ENCODE measurements at regions not wholly inside any gene's neighbourhood (a gene's known extent, or its start where the extent isn't known, plus 50 kb on each side); places are given as distances from the start of the nearest gene placed in this dataset.

- Histone ChIP-seq H2BK20ac (ENCODE audit: low read depth, low read length, poor library complexity, severe bottlenecking) (no peak overlapping the region), H3T11ph (ENCODE audit: low read length) (no peak overlapping the region), H2BK12ac (ENCODE audit: insufficient read length, low read depth, low read length) (no peak overlapping the region), H3K79me1 (ENCODE audit: insufficient read depth, low read depth, low read length, poor library complexity, severe bottlenecking) (no peaks in the 10 kb centered on the region), H2BK15ac (ENCODE audit: low read depth, low read length) (no peak overlapping the region), H3K4ac (ENCODE audit: low read depth, low read length) (no peak overlapping the region), H3K56ac (ENCODE audit: insufficient read length, low read depth, low read length) (no peak overlapping the region), H3K9ac (ENCODE audit: extremely low read depth, insufficient read length, low read length) (no peak overlapping the region), H3K23me2 (ENCODE audit: insufficient read length, low read depth, low read length, poor library complexity, severe bottlenecking) (no peaks in the 10 kb centered on the region), H3K23ac (ENCODE audit: insufficient read length, low read depth, low read length) (no peak overlapping the region), H2AK5ac (ENCODE audit: insufficient read length, low read length) (no peak overlapping the region), H4K5ac (ENCODE audit: insufficient read length, low read depth, low read length) (no peak overlapping the region), H3K18ac (ENCODE audit: insufficient read length, low read depth, low read length) (no peak overlapping the region), H4K20me1 (ENCODE audit: control insufficient read depth, insufficient read depth, insufficient read length) (no peaks in the 10 kb centered on the region), H2BK120ac (ENCODE audit: low read depth, low read length, poor library complexity, severe bottlenecking) (no peak overlapping the region), H4K8ac (replicated peaks; ENCODE audit: insufficient read length, low read depth, low read length) (no peak overlapping the region), H2BK5ac (ENCODE audit: insufficient read length, low read length) (no peak overlapping the region), H3K4me2 (ENCODE audit: insufficient read depth, insufficient read length, low read length) (no peak overlapping the region), H3K9me3 (ENCODE audit: control insufficient read depth, low read depth, low read length) (no peaks in the 10 kb centered on the region), H4K91ac (ENCODE audit: insufficient read length, low read depth, low read length) (no peak overlapping the region), H3K27ac (ENCODE audit: insufficient read length, low read depth, low read length) (no peak overlapping the region), H3K14ac (ENCODE audit: insufficient read depth, low read length) (no peak overlapping the region), H2AFZ (ENCODE audit: low read length) (no peak overlapping the region), H3K79me2 (ENCODE audit: insufficient read depth, low read length) (no peaks in the 10 kb centered on the region), H3K27me3 (ENCODE audit: insufficient read depth, low read length) (no peaks in the 10 kb centered on the region), H3K4me1 (ENCODE audit: insufficient read depth, low read length) (no peaks in the 10 kb centered on the region)
- no peaks in the 10 kb centered on the region; a peak in 1 of 5 replicates for H3K9me3 Mint-ChIP-seq
- WGBS (ENCODE audit: extremely low coverage, insufficient read length, low lambda C conversion rate), result no CpG with 5 or more reads among the region's 2 CpGs
- no peaks in the 10 kb centered on the region; a peak in 1 of 7 replicates for H3K36me3 Mint-ChIP-seq (ENCODE audit: insufficient read depth in 1 of 3, low read depth in 3 of 3)
- no peak overlapping the region; a peak in 1 of 7 replicates for H3K27ac Mint-ChIP-seq
- no peak for DNase-seq
- H3K27me3 Mint-ChIP-seq (ENCODE audit: low read depth), result no peaks in the 10 kb centered on the region
- no peaks in the 10 kb centered on the region for H3K4me1 Mint-ChIP-seq
- TF ChIP-seq CTCF (conservative IDR thresholded peaks at IDR 0.05), result no peak
- H3K4me3 Mint-ChIP-seq, result no peak overlapping the region
These were observed 1476.8 kb downstream of the ADGRL3 start for GRCh38 chr4:62676962-62677361.

Data from H9 (cell line).